ENCODE measurements at regions not wholly inside any gene's neighbourhood (a gene's known extent, or its start where the extent isn't known, plus 50 kb on each side); places are given as distances from the start of the nearest gene placed in this dataset.

- TF ChIP-seq CTCF (IDR thresholded peaks at IDR 0.05) = no peak
- DNase-seq = peak in 2 of 3 donors; percentile 1 to 20
- peaks cover 12% of the 10 kb centered on the region for H3K9me3 ChIP-seq
- intact Hi-C loops (cut with DNase I, micrococcal nuclease) = no loop called here
- ATAC-seq = no peak
- no peak overlapping the region for H3K4me3 ChIP-seq
- no peaks in the 10 kb centered on the region for H3K36me3 ChIP-seq (ENCODE audit: low read depth)
- no peaks in the 10 kb centered on the region for H3K4me1 ChIP-seq (ENCODE audit: low read depth)
Measured at GRCh38 chr22:44373234-44373633, 60.5 kb upstream of the SHISAL1 start.

GRCh38 chr22:44372611-44373010, 59.9 kb upstream of the SHISAL1 start:
- no peak for TF ChIP-seq CTCF (IDR thresholded peaks at IDR 0.05)
- Histone ChIP-seq H3K4me1 (ENCODE audit: low read depth) (no peaks in the 10 kb centered on the region), H3K36me3 (ENCODE audit: low read depth) (no peaks in the 10 kb centered on the region), H3K9me3 (peaks cover 8% of the 10 kb centered on the region), H3K4me3 (no peak overlapping the region)
- ATAC-seq (no peak), DNase-seq (no peak)
- intact Hi-C loops (cut with DNase I, micrococcal nuclease) = no loop called here

- intact Hi-C loops (cut with DNase I, micrococcal nuclease) = no loop called here
- DNase-seq = peak in 2 of 3 donors; percentile 4 to 15
- ATAC-seq = no peak
Measured at GRCh38 chr22:44371741-44372525, 59.2 kb upstream of the SHISAL1 start.

GRCh38 chr22:44369916-44370801, 57.4 kb upstream of the SHISAL1 start:
- Histone ChIP-seq H3K9me3 (peaks cover 2% of the 10 kb centered on the region), H3K4me3 (no peak overlapping the region), H3K4me1 (ENCODE audit: low read depth) (no peaks in the 10 kb centered on the region), H3K36me3 (ENCODE audit: low read depth) (no peaks in the 10 kb centered on the region)
- ATAC-seq (no peak), DNase-seq (peak in 2 of 3 donors; percentile 15 to 17)
- intact Hi-C loops (cut with DNase I, micrococcal nuclease) = no loop called here
- TF ChIP-seq CTCF (IDR thresholded peaks at IDR 0.05) = no peak

More at GRCh38 chr22:44371741-44372525, 59.2 kb upstream of the SHISAL1 start:
- TF ChIP-seq CTCF (IDR thresholded peaks at IDR 0.05) = no peak
- no peaks in the 10 kb centered on the region for H3K4me1 ChIP-seq (ENCODE audit: low read depth)
- H3K36me3 ChIP-seq (ENCODE audit: low read depth) = no peaks in the 10 kb centered on the region
- H3K4me3 ChIP-seq = no peak overlapping the region
- peaks cover 8% of the 10 kb centered on the region for H3K9me3 ChIP-seq

GRCh38 chr22:44369293-44369661, 56.5 kb upstream of the SHISAL1 start:
- no peaks in the 10 kb centered on the region for H3K4me1 ChIP-seq (ENCODE audit: low read depth)
- intact Hi-C loops (cut with DNase I, micrococcal nuclease) = no loop called here
- no peaks in the 10 kb centered on the region for H3K9me3 ChIP-seq
- no peak for ATAC-seq
- peak in 2 of 3 donors; percentile 14 to 35 for DNase-seq
- no peak for TF ChIP-seq CTCF (IDR thresholded peaks at IDR 0.05)
- H3K4me3 ChIP-seq = no peak overlapping the region
- no peaks in the 10 kb centered on the region for H3K36me3 ChIP-seq (ENCODE audit: low read depth)
